A549 (cell line): ENCODE measurements at regions not wholly inside any gene's neighbourhood (a gene's known extent, or its start where the extent isn't known, plus 50 kb on each side); places are given as distances from the start of the nearest gene placed in this dataset.

Experiments
- ATAC-seq, 2 experiments: fragments of 200-7000 bp in 1 of 2; fragments of >200 bp in 1 of 2; cut with Nextera tagmentation in 1 of 2; cut with Tn5 transposase in 1 of 2; 3 replicates each; pipeline versions ENCODE4 v1.8.0 to v1.9.1; 2018 to 2020; ENCODE audit warnings: mild to moderate bottlenecking in 1 of 2, moderate library complexity in 1 of 2
- CTCF ChIA-PET: fragments of 300-600 bp; sonication (Branson Sonifier 250); formaldehyde crosslinking; extraction: SDS; loops from one replicate; lab custom pipeline; 2021; ENCODE audit warnings: antibody characterized with exemption, inconsistent platforms; lab: Yijun Ruan, JAX
- POLR2A ChIA-PET: fragments of 350-600 bp; formaldehyde crosslinking; extraction: SDS; loops from one replicate; lab custom pipeline; 2021; ENCODE audit warnings: antibody characterized with exemption, inconsistent platforms; lab: Yijun Ruan, JAX
- DNase-seq, 2 experiments: peaks; one replicate each; pipeline versions ENCODE4 v3.0.0 to v3.0.0-alpha.2; 2011 to 2016; ENCODE audit warnings: low read depth in 1 of 2, low spot score in 1 of 2
- FAIRE-seq: peaks from 2 replicates; lab custom pipeline; 2011; peaks lifted over from hg19 to GRCh38; lab: Jason Lieb, UNC
- H3K27ac ChIP-seq, 2 experiments: fragments of >200 bp; sonication (Bioruptor Twin); formaldehyde crosslinking; 3 replicates each; pipeline ENCODE4 v1.5.1; 2016 to 2017
- H3K4me1 ChIP-seq: fragments of >200 bp; sonication (Bioruptor Twin); formaldehyde crosslinking; 3 replicates; pipeline ENCODE4 v1.6.1; 2016
- H3K4me2 ChIP-seq: fragments of >200 bp; sonication (Bioruptor Twin); formaldehyde crosslinking; 3 replicates; pipeline ENCODE4 v1.6.1; 2016
- H3K4me3 ChIP-seq: fragments of >200 bp; sonication (Bioruptor Twin); formaldehyde crosslinking; 3 replicates; pipeline ENCODE4 v1.5.1; 2016
- H3K9me3 ChIP-seq: fragments of >200 bp; sonication (Bioruptor Twin); formaldehyde crosslinking; 3 replicates; pipeline ENCODE4 v1.6.1; 2016
- CBX2 ChIP-seq: fragments of 200-600 bp; sonication (generic); IDR thresholded peaks from 2 replicates; pipeline ENCODE4 v1.6.1; 2016; ENCODE audit warnings: low read depth, mild to moderate bottlenecking, borderline replicate concordance
- CHD2 ChIP-seq: fragments of 150-350 bp; IDR thresholded peaks from 2 replicates; pipeline ENCODE4 v1.6.1; 2014; ENCODE audit warnings: low read length; ENCODE audit not compliant: partially characterized antibody
- E2F6 ChIP-seq: IDR thresholded peaks from 2 replicates; pipeline ENCODE4 v1.6.1; 2012; ENCODE audit warnings: low read depth, borderline replicate concordance
- EP300 ChIP-seq, 2 experiments: fragments of >200 bp; sonication (Bioruptor Twin); formaldehyde crosslinking; IDR thresholded peaks; 2 replicates in 1 of 2; 3 replicates in 1 of 2; pipeline ENCODE4 v1.6.1; 2016 to 2017
- ESRRA ChIP-seq: fragments of 150-350 bp; IDR thresholded peaks from 2 replicates; pipeline ENCODE4 v1.6.1; 2014; ENCODE audit warnings: mild to moderate bottlenecking, low read length, borderline replicate concordance
- FOSB ChIP-seq: fragments of 250-450 bp; sonication (Bioruptor Pico); IDR thresholded peaks from 2 replicates; pipeline ENCODE4 v1.5.0; 2020; ENCODE audit warnings: mild to moderate bottlenecking, moderate library complexity
- FOSL2 ChIP-seq, 2 experiments: fragments of 450-650 bp in 1 of 2; fragments of >200 bp in 1 of 2; sonication (Bioruptor Twin) in 1 of 2; formaldehyde crosslinking; IDR thresholded peaks; 2 replicates each; pipeline versions ENCODE4 v1.5.0 to v1.6.1; 2016 to 2020; ENCODE audit warnings: mild to moderate bottlenecking in 1 of 2, moderate library complexity in 1 of 2
- JUN ChIP-seq, 2 experiments: fragments of >200 bp; sonication (Bioruptor Twin); formaldehyde crosslinking; IDR thresholded peaks; 2 replicates in 1 of 2; 3 replicates in 1 of 2; pipeline ENCODE4 v1.6.1; 2016 to 2017
- JUNB ChIP-seq: fragments of >200 bp; sonication (Bioruptor Twin); formaldehyde crosslinking; IDR thresholded peaks from 2 replicates; pipeline ENCODE4 v1.6.1; 2016
- KDM5A ChIP-seq: fragments of 200-600 bp; sonication (generic); IDR thresholded peaks from 2 replicates; pipeline ENCODE4 v1.6.1; 2016; ENCODE audit warnings: antibody characterized with exemption, mild to moderate bottlenecking
- MAX ChIP-seq: IDR thresholded peaks from 2 replicates; pipeline ENCODE4 v1.6.1; 2012
- NPAS2 ChIP-seq: fragments of 250-450 bp; sonication (Bioruptor Pico); IDR thresholded peaks from 2 replicates; pipeline ENCODE4 v1.8.0; 2022; ENCODE audit warnings: mild to moderate bottlenecking, moderate library complexity, borderline replicate concordance
- POLR2AphosphoS2 ChIP-seq: conservative IDR thresholded peaks from 2 replicates; pipeline ENCODE4 v1.6.1; 2012; ENCODE audit warnings: low read length, improper control_type of control experiment, inconsistent platforms
- RAD21 ChIP-seq, 2 experiments: fragments of >200 bp in 1 of 2; sonication (Bioruptor Twin) in 1 of 2; formaldehyde crosslinking in 1 of 2; IDR thresholded peaks in 1 of 2; conservative IDR thresholded peaks in 1 of 2; 2 replicates in 1 of 2; 3 replicates in 1 of 2; pipeline ENCODE4 v1.6.1; 2012 to 2018; ENCODE audit warnings: inconsistent platforms in 1 of 2
- RARB ChIP-seq: fragments of 250-450 bp; sonication (Bioruptor Pico); IDR thresholded peaks from 2 replicates; pipeline ENCODE4 v1.8.0; 2021; ENCODE audit warnings: mild to moderate bottlenecking, moderate library complexity
- RCOR1 ChIP-seq: fragments of 150-350 bp; IDR thresholded peaks from 2 replicates; pipeline ENCODE4 v1.6.1; 2014; ENCODE audit warnings: antibody characterized with exemption, low read length, low read depth
- SMC3 ChIP-seq: fragments of >200 bp; sonication (Bioruptor Twin); formaldehyde crosslinking; IDR thresholded peaks from 3 replicates; pipeline ENCODE4 v1.6.1; 2018; ENCODE audit warnings: inconsistent platforms
- ZNF302 ChIP-seq: fragments of 250-450 bp; sonication (Bioruptor Pico); IDR thresholded peaks from 2 replicates; pipeline ENCODE4 v1.9.0; 2021; ENCODE audit warnings: inconsistent platforms, mild to moderate bottlenecking, moderate library complexity
- ZSCAN20 ChIP-seq: fragments of 250-450 bp; sonication (Bioruptor Pico); IDR thresholded peaks from 2 replicates; pipeline ENCODE4 v1.8.0; 2022; ENCODE audit warnings: mild to moderate bottlenecking, moderate library complexity
- WGBS: methylation state at CpG from one replicate; pipeline ENCODE4 v1.1.6; 2017; ENCODE audit errors: missing lambda C conversion rate; 5-methylcytosine and 5-hydroxymethylcytosine counted together
- TF ChIP-seq, protein P1 (sequence below): fragments of 250-450 bp; sonication (Bioruptor Pico); IDR thresholded peaks from 2 replicates; pipeline ENCODE4 v1.5.0; 2021; ENCODE audit warnings: mild to moderate bottlenecking, moderate library complexity, borderline replicate concordance
- TF ChIP-seq, protein P2 (sequence below): fragments of >200 bp; sonication (Bioruptor Twin); formaldehyde crosslinking; IDR thresholded peaks from 2 replicates; pipeline ENCODE4 v1.6.1; 2016
- TF ChIP-seq, protein P3 (sequence below): fragments of >200 bp; sonication (Bioruptor Twin); formaldehyde crosslinking; IDR thresholded peaks from 3 replicates; pipeline ENCODE4 v1.6.1; 2016
- TF ChIP-seq, protein P4 (sequence below): fragments of 250-450 bp; sonication (Bioruptor Pico); IDR thresholded peaks from 2 replicates; pipeline ENCODE4 v1.5.0; 2020; ENCODE audit warnings: low read depth, mild to moderate bottlenecking, moderate library complexity
- TF ChIP-seq, protein P5 (sequence below): fragments of 150-350 bp; IDR thresholded peaks from 2 replicates; pipeline ENCODE4 v1.6.1; 2014; ENCODE audit warnings: low read depth, mild to moderate bottlenecking, low read length

- H3K4me1 ChIP-seq, result 0 out of 3 replicates have a peak, but pooled peaks cover 7% of the 10 kb centered on the region
- TF ChIP-seq, protein P1, sequence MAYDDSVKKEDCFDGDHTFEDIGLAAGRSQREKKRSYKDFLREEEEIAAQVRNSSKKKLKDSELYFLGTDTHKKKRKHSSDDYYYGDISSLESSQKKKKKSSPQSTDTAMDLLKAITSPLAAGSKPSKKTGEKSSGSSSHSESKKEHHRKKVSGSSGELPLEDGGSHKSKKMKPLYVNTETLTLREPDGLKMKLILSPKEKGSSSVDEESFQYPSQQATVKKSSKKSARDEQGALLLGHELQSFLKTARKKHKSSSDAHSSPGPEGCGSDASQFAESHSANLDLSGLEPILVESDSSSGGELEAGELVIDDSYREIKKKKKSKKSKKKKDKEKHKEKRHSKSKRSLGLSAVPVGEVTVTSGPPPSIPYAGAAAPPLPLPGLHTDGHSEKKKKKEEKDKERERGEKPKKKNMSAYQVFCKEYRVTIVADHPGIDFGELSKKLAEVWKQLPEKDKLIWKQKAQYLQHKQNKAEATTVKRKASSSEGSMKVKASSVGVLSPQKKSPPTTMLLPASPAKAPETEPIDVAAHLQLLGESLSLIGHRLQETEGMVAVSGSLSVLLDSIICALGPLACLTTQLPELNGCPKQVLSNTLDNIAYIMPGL (CRISPR knock-in tag), result no peak
- no peak for TF ChIP-seq RAD21 (conservative IDR thresholded peaks at IDR 0.05 in 1 of 2, IDR thresholded peaks at IDR 0.05 in 1 of 2)
- TF ChIP-seq JUNB, result no peak
- no peak for TF ChIP-seq KDM5A
- no peak for TF ChIP-seq RCOR1
- TF ChIP-seq CBX2, result no peak
- no peak for TF ChIP-seq FOSL2 (IDR thresholded peaks at IDR 0.05)
- TF ChIP-seq FOSL2 (CRISPR knock-in tag; IDR thresholded peaks at IDR 0.05), result no peak
- no peak for TF ChIP-seq SMC3
- TF ChIP-seq E2F6, result no peak
- no peak for TF ChIP-seq RARB (CRISPR knock-in tag)
- TF ChIP-seq, protein P2, sequence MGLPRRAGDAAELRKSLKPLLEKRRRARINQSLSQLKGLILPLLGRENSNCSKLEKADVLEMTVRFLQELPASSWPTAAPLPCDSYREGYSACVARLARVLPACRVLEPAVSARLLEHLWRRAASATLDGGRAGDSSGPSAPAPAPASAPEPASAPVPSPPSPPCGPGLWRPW, result no peak
- no peak for FAIRE-seq
- ChIA-PET POLR2A (no interaction called here), CTCF (no interaction called here)
- no peak overlapping the region for H3K4me2 ChIP-seq
- H3K9me3 ChIP-seq, result no peaks in the 10 kb centered on the region
- H3K4me3 ChIP-seq, result no peak overlapping the region
- no peak for ATAC-seq
- DNase-seq, result no peak
- 91% methylated on average over 1 of the region's 1 CpG for WGBS
- no peak overlapping the region for H3K27ac ChIP-seq
Measured at GRCh38 chr2:145749556-145749955, 1229.6 kb upstream of the ZEB2 start.

DNA sequence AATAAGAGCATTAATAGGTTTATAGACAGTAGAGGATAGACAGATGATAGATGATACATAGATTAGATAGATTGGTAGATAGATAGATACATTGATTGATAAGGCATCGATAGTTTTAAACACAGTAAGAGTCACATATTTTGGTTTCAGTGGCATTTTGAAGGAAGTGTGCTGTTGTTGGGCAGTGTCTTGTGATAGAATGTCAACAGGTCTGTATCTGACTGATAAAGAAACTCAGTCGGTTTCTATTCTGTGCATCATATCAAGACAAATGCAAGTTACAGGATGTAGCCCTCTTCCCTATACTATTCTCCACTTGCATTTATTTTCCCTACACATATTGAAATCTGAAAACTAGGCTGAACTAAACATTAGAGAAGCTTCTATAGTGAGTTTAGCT, 1229.0 kb upstream of the ZEB2 start:
- no peaks in the 10 kb centered on the region for H3K9me3 ChIP-seq
- H3K4me2 ChIP-seq, result no peak overlapping the region
- no peak for TF ChIP-seq CHD2
- TF ChIP-seq, protein P1 (CRISPR knock-in tag), result no peak
- H3K4me1 ChIP-seq, result 0 out of 3 replicates have a peak, but pooled peaks cover 7% of the 10 kb centered on the region
- 55% methylated on average over 2 of the region's 2 CpGs for WGBS
- FAIRE-seq (no peak), DNase-seq (no peak), ATAC-seq (no peak)
- no peak overlapping the region for H3K4me3 ChIP-seq
- CTCF ChIA-PET, result no interaction called here
- H3K27ac ChIP-seq, result no peak overlapping the region
- POLR2A ChIA-PET, result no interaction called here

GRCh38 chr2:145747715-145748114, 1227.8 kb upstream of the ZEB2 start:
- no peaks in the 10 kb centered on the region for H3K9me3 ChIP-seq
- 0 out of 3 replicates have a peak, but pooled peaks cover 7% of the 10 kb centered on the region for H3K4me1 ChIP-seq
- POLR2A ChIA-PET, result no interaction called here
- no peak overlapping the region for H3K4me3 ChIP-seq
- no peak overlapping the region for H3K4me2 ChIP-seq
- DNase-seq (no peak), ATAC-seq (no peak), FAIRE-seq (no peak)
- WGBS, result 89% methylated on average over 5 of the region's 5 CpGs
- no peak overlapping the region for H3K27ac ChIP-seq
- CTCF ChIA-PET, result interaction anchor here (0.6 kb wide), 1 partner anchor 161 kb away, joined by 3 read pairs; no protein-coding TSS in a partner anchor
- no peak for TF ChIP-seq NPAS2 (CRISPR knock-in tag)
- no peak for TF ChIP-seq FOSB (CRISPR knock-in tag)
- TF ChIP-seq FOSL2 (IDR thresholded peaks at IDR 0.05), result no peak
- TF ChIP-seq FOSL2 (CRISPR knock-in tag; IDR thresholded peaks at IDR 0.05), result no peak
- TF ChIP-seq JUN (IDR thresholded peaks at IDR 0.05), result no peak
- no peak for TF ChIP-seq ESRRA
- no peak for TF ChIP-seq ZNF302 (CRISPR knock-in tag)
- TF ChIP-seq, protein P3, sequence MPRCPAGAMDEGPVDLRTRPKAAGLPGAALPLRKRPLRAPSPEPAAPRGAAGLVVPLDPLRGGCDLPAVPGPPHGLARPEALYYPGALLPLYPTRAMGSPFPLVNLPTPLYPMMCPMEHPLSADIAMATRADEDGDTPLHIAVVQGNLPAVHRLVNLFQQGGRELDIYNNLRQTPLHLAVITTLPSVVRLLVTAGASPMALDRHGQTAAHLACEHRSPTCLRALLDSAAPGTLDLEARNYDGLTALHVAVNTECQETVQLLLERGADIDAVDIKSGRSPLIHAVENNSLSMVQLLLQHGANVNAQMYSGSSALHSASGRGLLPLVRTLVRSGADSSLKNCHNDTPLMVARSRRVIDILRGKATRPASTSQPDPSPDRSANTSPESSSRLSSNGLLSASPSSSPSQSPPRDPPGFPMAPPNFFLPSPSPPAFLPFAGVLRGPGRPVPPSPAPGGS, result no peak
- no peak for TF ChIP-seq MAX
- TF ChIP-seq, protein P4, sequence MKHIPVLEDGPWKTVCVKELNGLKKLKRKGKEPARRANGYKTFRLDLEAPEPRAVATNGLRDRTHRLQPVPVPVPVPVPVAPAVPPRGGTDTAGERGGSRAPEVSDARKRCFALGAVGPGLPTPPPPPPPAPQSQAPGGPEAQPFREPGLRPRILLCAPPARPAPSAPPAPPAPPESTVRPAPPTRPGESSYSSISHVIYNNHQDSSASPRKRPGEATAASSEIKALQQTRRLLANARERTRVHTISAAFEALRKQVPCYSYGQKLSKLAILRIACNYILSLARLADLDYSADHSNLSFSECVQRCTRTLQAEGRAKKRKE (CRISPR knock-in tag), result no peak
- TF ChIP-seq, protein P5, sequence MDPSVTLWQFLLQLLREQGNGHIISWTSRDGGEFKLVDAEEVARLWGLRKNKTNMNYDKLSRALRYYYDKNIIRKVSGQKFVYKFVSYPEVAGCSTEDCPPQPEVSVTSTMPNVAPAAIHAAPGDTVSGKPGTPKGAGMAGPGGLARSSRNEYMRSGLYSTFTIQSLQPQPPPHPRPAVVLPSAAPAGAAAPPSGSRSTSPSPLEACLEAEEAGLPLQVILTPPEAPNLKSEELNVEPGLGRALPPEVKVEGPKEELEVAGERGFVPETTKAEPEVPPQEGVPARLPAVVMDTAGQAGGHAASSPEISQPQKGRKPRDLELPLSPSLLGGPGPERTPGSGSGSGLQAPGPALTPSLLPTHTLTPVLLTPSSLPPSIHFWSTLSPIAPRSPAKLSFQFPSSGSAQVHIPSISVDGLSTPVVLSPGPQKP, result no peak
- no peak for TF ChIP-seq EP300 (IDR thresholded peaks at IDR 0.05)
- no peak for TF ChIP-seq CHD2
- TF ChIP-seq ZSCAN20, result no peak
- no peak for TF ChIP-seq POLR2AphosphoS2
